Mesenchymal stem cell (in vitro differentiated cells and primary cell): ENCODE measurements at regions not wholly inside any gene's neighbourhood (a gene's known extent, or its start where the extent isn't known, plus 50 kb on each side); places are given as distances from the start of the nearest gene placed in this dataset.

Source experiments
- DNase-seq: peaks from one replicate; pipeline ENCODE4 v3.0.0-alpha.2; 2013
- H2AFZ ChIP-seq: one replicate; pipeline ENCODE4 v1.6.1; 2013; ENCODE audit warnings: low read depth, mild to moderate bottlenecking, control low read depth, inconsistent platforms, low read length, moderate library complexity
- H2AK5ac ChIP-seq: 2 replicates; pipeline ENCODE4 v1.6.1; 2013; ENCODE audit warnings: low read length, moderate library complexity, mild to moderate bottlenecking, inconsistent platforms; ENCODE audit not compliant: severe bottlenecking
- H2BK120ac ChIP-seq: one replicate; pipeline ENCODE4 v1.6.1; 2013; ENCODE audit warnings: low read depth, mild to moderate bottlenecking, inconsistent platforms, low read length, moderate library complexity
- H2BK12ac ChIP-seq, 2 experiments: one replicate each; pipeline ENCODE4 v1.6.1; 2013; ENCODE audit warnings: inconsistent platforms in 2 of 2, low read length in 2 of 2, mild to moderate bottlenecking in 2 of 2, moderate library complexity in 2 of 2, control low read depth in 1 of 2
- H2BK15ac ChIP-seq: one replicate; pipeline ENCODE4 v1.6.1; 2013; ENCODE audit warnings: mild to moderate bottlenecking, low read depth, inconsistent platforms; ENCODE audit not compliant: poor library complexity, severe bottlenecking
- H2BK5ac ChIP-seq: 2 replicates; pipeline ENCODE4 v1.6.1; 2013; ENCODE audit warnings: low read depth, mild to moderate bottlenecking, low read length, control low read depth, inconsistent platforms; ENCODE audit not compliant: poor library complexity, severe bottlenecking
- H3K14ac ChIP-seq, 2 experiments: one replicate each; pipeline ENCODE4 v1.6.1; 2013; ENCODE audit warnings: inconsistent platforms in 2 of 2, low read length in 2 of 2, control low read depth in 1 of 2, mild to moderate bottlenecking in 1 of 2, moderate library complexity in 1 of 2
- H3K18ac ChIP-seq, 2 experiments: one replicate each; pipeline ENCODE4 v1.6.1; 2013; ENCODE audit warnings: inconsistent platforms in 2 of 2, low read length in 2 of 2, control low read depth in 1 of 2, low read depth in 1 of 2, mild to moderate bottlenecking in 1 of 2
- H3K23ac ChIP-seq, 2 experiments: one replicate each; pipeline ENCODE4 v1.6.1; 2013; ENCODE audit warnings: inconsistent platforms in 2 of 2, low read length in 2 of 2, mild to moderate bottlenecking in 2 of 2, moderate library complexity in 2 of 2, control low read depth in 1 of 2
- H3K27ac ChIP-seq: 2 replicates; pipeline ENCODE4 v1.5.1; 2013; ENCODE audit warnings: mild to moderate bottlenecking, moderate library complexity, low read length, control low read depth, inconsistent platforms; ENCODE audit not compliant: poor library complexity, severe bottlenecking
- H3K27me3 ChIP-seq, 2 experiments: 2 replicates each; pipeline versions ENCODE4 v1.6.1 to v1.7.0; 2013; ENCODE audit warnings: low read length in 2 of 2, mild to moderate bottlenecking in 2 of 2, moderate library complexity in 2 of 2, control low read depth in 1 of 2, inconsistent platforms in 1 of 2; ENCODE audit not compliant: control insufficient read depth in 1 of 2, insufficient read depth in 1 of 2
- H3K36me3 ChIP-seq, 2 experiments: 2 replicates each; pipeline versions ENCODE4 v1.6.1 to v1.7.0; 2013; ENCODE audit warnings: low read length in 2 of 2, control low read depth in 1 of 2, inconsistent platforms in 1 of 2, low read depth in 1 of 2, mild to moderate bottlenecking in 1 of 2; ENCODE audit not compliant: insufficient read depth in 2 of 2, control insufficient read depth in 1 of 2
- H3K4ac ChIP-seq, 2 experiments: one replicate each; pipeline ENCODE4 v1.6.1; 2013; ENCODE audit warnings: inconsistent platforms in 2 of 2, low read length in 2 of 2, mild to moderate bottlenecking in 2 of 2, moderate library complexity in 2 of 2, control low read depth in 1 of 2, low read depth in 1 of 2
- H3K4me1 ChIP-seq: 2 replicates; pipeline ENCODE4 v1.6.1; 2013; ENCODE audit warnings: low read depth, low read length, control low read depth; ENCODE audit not compliant: control insufficient read depth, insufficient read depth
- H3K4me2 ChIP-seq: 2 replicates; pipeline ENCODE4 v1.6.1; 2013; ENCODE audit warnings: low read length, mild to moderate bottlenecking, inconsistent platforms; ENCODE audit not compliant: poor library complexity, severe bottlenecking
- H3K4me3 ChIP-seq, 2 experiments: 2 replicates each; pipeline versions ENCODE4 v1.5.1 to v1.7.0; 2013; ENCODE audit warnings: low read length in 2 of 2, mild to moderate bottlenecking in 2 of 2, control low read depth in 1 of 2, low read depth in 1 of 2; ENCODE audit not compliant: insufficient read depth in 1 of 2
- H3K79me1 ChIP-seq: replicated peaks from 2 replicates; pipeline ENCODE4 v1.6.1; 2013; ENCODE audit warnings: mild to moderate bottlenecking, control low read depth, low read length, inconsistent platforms; ENCODE audit not compliant: poor library complexity, severe bottlenecking
- H3K9ac ChIP-seq: 2 replicates; pipeline ENCODE4 v1.7.0; 2013; ENCODE audit warnings: mild to moderate bottlenecking, low read length, moderate library complexity
- H3K9me3 ChIP-seq: 2 replicates; pipeline ENCODE4 v1.7.0; 2013; ENCODE audit warnings: mild to moderate bottlenecking, low read length; ENCODE audit not compliant: control insufficient read depth
- H4K8ac ChIP-seq: one replicate; pipeline ENCODE4 v1.6.1; 2013; ENCODE audit warnings: inconsistent platforms, mild to moderate bottlenecking, low read length, moderate library complexity
- H4K91ac ChIP-seq: one replicate; pipeline ENCODE4 v1.6.1; 2013; ENCODE audit warnings: mild to moderate bottlenecking, low read length, inconsistent platforms
- WGBS: methylation state at CpG from one replicate; pipeline ENCODE4 v1.1.7; 2013; ENCODE audit warnings: mixed read lengths; 5-methylcytosine and 5-hydroxymethylcytosine counted together

DNA sequence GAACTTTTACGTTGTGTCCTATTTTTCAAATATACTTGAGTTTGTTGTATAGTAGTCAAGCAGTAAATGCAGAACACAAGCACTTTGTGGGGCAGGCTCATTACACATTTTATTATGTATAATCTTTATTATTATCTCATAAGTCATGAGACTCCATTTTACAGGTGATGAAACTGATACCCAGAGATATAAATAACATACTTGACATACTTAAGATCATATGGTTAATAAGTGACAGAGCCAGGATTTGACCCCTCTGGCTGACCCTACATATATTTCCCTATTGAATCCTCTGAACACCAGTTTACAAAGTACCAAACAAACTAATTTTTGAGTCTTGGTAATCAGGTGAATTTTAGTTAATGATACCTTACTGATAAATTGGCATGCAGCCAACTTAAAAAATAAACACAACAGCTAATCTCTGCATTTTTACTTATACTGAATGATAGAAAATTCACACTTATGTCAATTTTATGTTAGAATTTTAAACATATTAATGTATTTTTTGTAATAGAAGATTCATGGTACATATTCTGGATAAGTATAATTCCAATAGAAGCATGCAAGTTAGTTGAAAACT is 305.0 kb upstream of the MEF2C start:
- H3K4ac ChIP-seq = no peak overlapping the region
- no peak overlapping the region for H3K4me3 ChIP-seq
- H3K79me1 ChIP-seq = no peaks in the 10 kb centered on the region
- H3K36me3 ChIP-seq = no peaks in the 10 kb centered on the region
- no peaks in the 10 kb centered on the region for H3K27me3 ChIP-seq
- no peak overlapping the region for H3K14ac ChIP-seq
- no peak overlapping the region for H3K18ac ChIP-seq
- no peak overlapping the region for H4K91ac ChIP-seq
- H2AK5ac ChIP-seq = no peak overlapping the region
- H3K23ac ChIP-seq = no peak overlapping the region
- H3K9ac ChIP-seq = no peak overlapping the region
- H4K8ac ChIP-seq = no peak overlapping the region
- WGBS = no CpG with 5 or more reads among the region's 1 CpG
- no peak overlapping the region for H2BK15ac ChIP-seq
- H3K4me1 ChIP-seq = no peaks in the 10 kb centered on the region
- H2BK120ac ChIP-seq = no peak overlapping the region
- no peak overlapping the region for H3K27ac ChIP-seq
- H2BK12ac ChIP-seq = no peak overlapping the region
- peaks cover 2% of the 10 kb centered on the region for H3K9me3 ChIP-seq
- H2AFZ ChIP-seq = no peak overlapping the region
- no peak for DNase-seq
- H3K4me2 ChIP-seq = no peak overlapping the region
- no peak overlapping the region for H2BK5ac ChIP-seq

DNA sequence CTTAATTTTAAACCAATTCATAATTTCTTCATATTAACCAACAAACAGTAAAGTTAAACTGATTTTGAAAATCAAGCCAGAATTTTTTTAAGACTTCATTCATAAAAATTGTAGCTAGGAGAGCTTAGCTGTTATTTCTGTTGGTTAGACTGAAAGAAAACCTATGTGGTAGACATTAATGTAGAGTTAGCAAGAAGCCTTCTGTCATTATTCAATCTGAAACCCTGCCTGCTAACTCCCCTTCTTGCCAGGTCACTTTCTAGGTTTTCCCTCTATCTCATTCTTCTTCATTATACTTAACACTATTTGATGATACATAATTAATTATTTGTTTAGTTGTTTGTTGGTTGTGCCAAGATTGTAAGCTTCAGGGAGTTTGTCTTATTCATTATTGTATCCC is 304.3 kb upstream of the MEF2C start:
- Histone ChIP-seq H3K9me3 (peaks cover 2% of the 10 kb centered on the region), H3K4me2 (no peak overlapping the region), H3K27ac (no peak overlapping the region), H2AK5ac (no peak overlapping the region), H2BK5ac (no peak overlapping the region), H2AFZ (no peak overlapping the region), H3K9ac (no peak overlapping the region), H3K18ac (no peak overlapping the region), H2BK15ac (no peak overlapping the region), H3K4ac (no peak overlapping the region), H3K27me3 (no peaks in the 10 kb centered on the region), H3K23ac (no peak overlapping the region), H2BK120ac (no peak overlapping the region), H4K8ac (no peak overlapping the region), H3K4me3 (no peak overlapping the region), H3K79me1 (no peaks in the 10 kb centered on the region), H3K36me3 (no peaks in the 10 kb centered on the region), H3K4me1 (no peaks in the 10 kb centered on the region), H4K91ac (no peak overlapping the region), H3K14ac (no peak overlapping the region), H2BK12ac (no peak overlapping the region)
- DNase-seq = no peak

DNA sequence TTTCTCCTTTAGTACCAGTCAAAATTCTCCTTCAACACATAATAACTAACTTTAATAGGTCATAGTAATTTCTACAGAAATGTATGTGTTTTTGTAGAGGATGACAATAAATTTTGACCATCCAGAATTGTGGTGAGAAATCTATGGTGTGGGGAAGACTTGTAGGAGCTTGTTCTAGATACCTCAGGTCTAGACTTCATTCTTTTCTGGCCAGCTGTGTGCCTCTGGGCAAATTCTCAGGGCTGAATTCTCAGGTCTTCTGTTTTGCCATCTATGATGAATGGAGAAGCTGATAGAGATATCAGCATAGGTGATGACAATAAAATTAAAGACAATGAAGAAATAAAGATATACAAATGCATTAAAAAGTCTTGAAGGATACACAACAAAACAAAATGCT is 298.6 kb upstream of the MEF2C start:
- Histone ChIP-seq H3K18ac (no peak overlapping the region), H4K91ac (no peak overlapping the region), H3K36me3 (no peaks in the 10 kb centered on the region), H3K14ac (no peak overlapping the region), H2BK120ac (no peak overlapping the region), H3K23ac (no peak overlapping the region), H3K4me2 (no peak overlapping the region), H2BK5ac (no peak overlapping the region), H2AK5ac (no peak overlapping the region), H2BK15ac (no peak overlapping the region), H3K9me3 (peaks cover 2% of the 10 kb centered on the region), H2AFZ (no peak overlapping the region), H3K9ac (no peak overlapping the region), H3K27me3 (no peaks in the 10 kb centered on the region), H4K8ac (no peak overlapping the region), H3K4me1 (no peaks in the 10 kb centered on the region), H3K79me1 (no peaks in the 10 kb centered on the region), H3K4ac (no peak overlapping the region), H3K4me3 (no peak overlapping the region), H2BK12ac (no peak overlapping the region), H3K27ac (no peak overlapping the region)
- DNase-seq = no peak

DNA sequence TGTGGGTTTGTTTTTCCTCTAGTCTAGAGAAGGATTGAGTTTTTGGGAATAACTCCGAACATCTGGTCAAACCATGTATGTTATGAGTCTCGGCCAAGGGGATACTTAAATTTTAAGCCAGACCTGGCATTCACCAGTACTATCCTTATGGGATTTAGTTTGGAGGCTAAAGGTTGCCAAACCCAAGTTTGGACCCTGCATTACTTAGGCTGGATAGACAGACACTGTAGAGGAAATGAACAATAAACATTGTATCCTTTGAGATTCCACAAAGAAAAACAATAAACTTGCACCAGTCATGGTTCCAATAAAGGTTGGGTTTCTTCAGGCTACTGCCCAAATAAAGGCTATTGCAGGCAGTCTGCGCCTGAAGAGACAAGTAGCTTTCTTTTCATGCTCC is 296.7 kb upstream of the MEF2C start:
- no peaks in the 10 kb centered on the region for H3K27me3 ChIP-seq
- DNase-seq = no peak
- H3K18ac ChIP-seq = no peak overlapping the region
- no peak overlapping the region for H3K14ac ChIP-seq
- H3K36me3 ChIP-seq = no peaks in the 10 kb centered on the region
- no peak overlapping the region for H3K4me3 ChIP-seq
- H3K23ac ChIP-seq = no peak overlapping the region
- no peak overlapping the region for H3K4me2 ChIP-seq
- no peak overlapping the region for H2AFZ ChIP-seq
- H2BK5ac ChIP-seq = no peak overlapping the region
- no peak overlapping the region for H4K8ac ChIP-seq
- no peak overlapping the region for H2BK15ac ChIP-seq
- no peak overlapping the region for H2BK120ac ChIP-seq
- no peak overlapping the region for H4K91ac ChIP-seq
- no peaks in the 10 kb centered on the region for H3K79me1 ChIP-seq
- H3K27ac ChIP-seq = no peak overlapping the region
- H3K4me1 ChIP-seq = no peaks in the 10 kb centered on the region
- no peak overlapping the region for H2BK12ac ChIP-seq
- H3K9ac ChIP-seq = no peak overlapping the region
- H3K4ac ChIP-seq = no peak overlapping the region
- H2AK5ac ChIP-seq = no peak overlapping the region
- 86% methylated on average over 3 of the region's 3 CpGs for WGBS
- no peaks in the 10 kb centered on the region for H3K9me3 ChIP-seq
